Testis (tissue), 2 donors: ENCODE measurements at regions not wholly inside any gene's neighbourhood (a gene's known extent, or its start where the extent isn't known, plus 50 kb on each side); places are given as distances from the start of the nearest gene placed in this dataset.

Experiments used
- DNase-seq: peaks from one replicate; pipeline ENCODE4 v3.0.0-alpha.2; 2019
- H3K27ac ChIP-seq, 2 donors: fragments of 200-600 bp; sonication (generic); one replicate each; pipeline ENCODE4 v1.5.1; 2019
- H3K27me3 ChIP-seq: fragments of 200-600 bp; sonication (generic); one replicate; pipeline ENCODE4 v1.5.1; 2019
- H3K36me3 ChIP-seq: fragments of 200-600 bp; sonication (generic); one replicate; pipeline ENCODE4 v1.5.1; 2017; ENCODE audit warnings: low read depth; ENCODE audit errors: missing control alignments
- H3K4me1 ChIP-seq: fragments of 200-600 bp; sonication (generic); one replicate; pipeline ENCODE4 v1.5.1; 2019
- H3K4me3 ChIP-seq, 2 donors: fragments of 200-600 bp; sonication (generic); one replicate each; pipeline ENCODE4 v1.5.1; 2017 to 2019
- H3K9me3 ChIP-seq: fragments of 200-600 bp; sonication (generic); one replicate; pipeline ENCODE4 v1.5.1; 2017
- POLR2A ChIP-seq: fragments of 450-650 bp; IDR thresholded peaks from one replicate; pipeline ENCODE4 v1.6.1; 2017; ENCODE audit warnings: antibody characterized with exemption, mild to moderate bottlenecking, moderate library complexity
- WGBS, 2 donors: methylation state at CpG; one replicate each; pipeline ENCODE4 v1.1.5; 2018; 5-methylcytosine and 5-hydroxymethylcytosine counted together
- intact Hi-C: fragments of 100-400 bp; cut with DNase I; formaldehyde crosslinking; loops from one replicate; pipeline ENCODE4 v1.15.1; 2023; ENCODE audit warnings: low total_unique reads
- TF ChIP-seq, protein P1 (sequence below), 3 experiments: fragments of 450-650 bp in 2 of 3; fragments of 200-600 bp in 1 of 3; sonication (generic) in 1 of 3; IDR thresholded peaks; one replicate each; pipeline ENCODE4 v1.5.1; 2016 to 2019; ENCODE audit warnings: antibody characterized with exemption in 3 of 3, mild to moderate bottlenecking in 2 of 3, moderate library complexity in 1 of 3

DNA sequence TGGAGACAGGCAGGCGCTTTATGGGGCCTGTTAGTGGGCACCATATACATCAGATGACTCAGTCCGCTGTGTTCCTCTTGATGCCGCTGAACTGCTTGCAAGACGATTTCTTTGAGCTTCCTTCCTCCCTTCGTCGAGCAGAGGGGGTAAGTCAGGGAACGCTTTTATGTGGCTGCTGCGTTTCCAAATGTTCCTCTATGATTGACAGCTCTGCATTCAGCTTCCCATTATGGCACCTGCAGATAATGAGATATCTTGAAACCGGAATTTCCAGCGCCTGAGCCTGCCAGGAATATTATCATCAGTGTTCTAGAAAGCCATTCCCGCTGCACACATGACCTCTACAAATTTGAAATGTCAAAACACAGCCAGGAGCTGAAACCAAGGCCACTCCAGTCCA lies 257.0 kb downstream of the TSHZ3 start:
- no peak for DNase-seq
- 58 to 76% methylated on average over 11 of the region's 11 CpGs for WGBS, 2 donors
- intact Hi-C loops = no loop called here
- no peaks in the 10 kb centered on the region for H3K36me3 ChIP-seq
- no peak overlapping the region for H3K27ac ChIP-seq
- H3K4me3 ChIP-seq = no peak overlapping the region
- no peaks in the 10 kb centered on the region for H3K27me3 ChIP-seq
- H3K9me3 ChIP-seq = no peaks in the 10 kb centered on the region
- TF ChIP-seq, protein P1, sequence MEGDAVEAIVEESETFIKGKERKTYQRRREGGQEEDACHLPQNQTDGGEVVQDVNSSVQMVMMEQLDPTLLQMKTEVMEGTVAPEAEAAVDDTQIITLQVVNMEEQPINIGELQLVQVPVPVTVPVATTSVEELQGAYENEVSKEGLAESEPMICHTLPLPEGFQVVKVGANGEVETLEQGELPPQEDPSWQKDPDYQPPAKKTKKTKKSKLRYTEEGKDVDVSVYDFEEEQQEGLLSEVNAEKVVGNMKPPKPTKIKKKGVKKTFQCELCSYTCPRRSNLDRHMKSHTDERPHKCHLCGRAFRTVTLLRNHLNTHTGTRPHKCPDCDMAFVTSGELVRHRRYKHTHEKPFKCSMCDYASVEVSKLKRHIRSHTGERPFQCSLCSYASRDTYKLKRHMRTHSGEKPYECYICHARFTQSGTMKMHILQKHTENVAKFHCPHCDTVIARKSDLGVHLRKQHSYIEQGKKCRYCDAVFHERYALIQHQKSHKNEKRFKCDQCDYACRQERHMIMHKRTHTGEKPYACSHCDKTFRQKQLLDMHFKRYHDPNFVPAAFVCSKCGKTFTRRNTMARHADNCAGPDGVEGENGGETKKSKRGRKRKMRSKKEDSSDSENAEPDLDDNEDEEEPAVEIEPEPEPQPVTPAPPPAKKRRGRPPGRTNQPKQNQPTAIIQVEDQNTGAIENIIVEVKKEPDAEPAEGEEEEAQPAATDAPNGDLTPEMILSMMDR (IDR thresholded peaks at IDR 0.05) = no peak
- TF ChIP-seq POLR2A = no peak
- no peaks in the 10 kb centered on the region for H3K4me1 ChIP-seq

- peak; percentile 27 for DNase-seq
- H3K9me3 ChIP-seq = no peaks in the 10 kb centered on the region
- H3K27ac ChIP-seq = no peak overlapping the region
- intact Hi-C loops = no loop called here
- H3K27me3 ChIP-seq = no peaks in the 10 kb centered on the region
- H3K4me3 ChIP-seq = no peak overlapping the region
- no peaks in the 10 kb centered on the region for H3K36me3 ChIP-seq
- 84 to 90% methylated on average over 5 of the region's 5 CpGs for WGBS, 2 donors
- TF ChIP-seq POLR2A = no peak
- TF ChIP-seq, protein P1 (IDR thresholded peaks at IDR 0.05) = no peak
- H3K4me1 ChIP-seq = no peaks in the 10 kb centered on the region
These were observed 259.6 kb downstream of the TSHZ3 start for GRCh38 chr19:31089681-31090080.

- Histone ChIP-seq H3K4me1 (no peaks in the 10 kb centered on the region), H3K27me3 (no peaks in the 10 kb centered on the region), H3K4me3 (no peak overlapping the region), H3K36me3 (no peaks in the 10 kb centered on the region), H3K27ac (no peak overlapping the region), H3K9me3 (no peaks in the 10 kb centered on the region)
- 94 to 95% methylated on average over 4 of the region's 4 CpGs for WGBS, 2 donors
- TF ChIP-seq, protein P1 (IDR thresholded peaks at IDR 0.05) = no peak
- TF ChIP-seq POLR2A = no peak
- intact Hi-C loops = no loop called here
- DNase-seq = no peak
These were observed 264.1 kb downstream of the TSHZ3 start for GRCh38 chr19:31085125-31085524.

- TF ChIP-seq, protein P1 (IDR thresholded peaks at IDR 0.05) = no peak
- TF ChIP-seq POLR2A = no peak
- intact Hi-C loops = no loop called here
- Histone ChIP-seq H3K9me3 (no peaks in the 10 kb centered on the region), H3K4me1 (no peaks in the 10 kb centered on the region), H3K4me3 (no peak overlapping the region), H3K27ac (no peak overlapping the region), H3K27me3 (no peaks in the 10 kb centered on the region), H3K36me3 (no peaks in the 10 kb centered on the region)
- 85 to 87% methylated on average over 3 of the region's 3 CpGs for WGBS, 2 donors
- DNase-seq = no peak
These were observed 266.1 kb downstream of the TSHZ3 start for GRCh38 chr19:31083105-31083504.

DNA sequence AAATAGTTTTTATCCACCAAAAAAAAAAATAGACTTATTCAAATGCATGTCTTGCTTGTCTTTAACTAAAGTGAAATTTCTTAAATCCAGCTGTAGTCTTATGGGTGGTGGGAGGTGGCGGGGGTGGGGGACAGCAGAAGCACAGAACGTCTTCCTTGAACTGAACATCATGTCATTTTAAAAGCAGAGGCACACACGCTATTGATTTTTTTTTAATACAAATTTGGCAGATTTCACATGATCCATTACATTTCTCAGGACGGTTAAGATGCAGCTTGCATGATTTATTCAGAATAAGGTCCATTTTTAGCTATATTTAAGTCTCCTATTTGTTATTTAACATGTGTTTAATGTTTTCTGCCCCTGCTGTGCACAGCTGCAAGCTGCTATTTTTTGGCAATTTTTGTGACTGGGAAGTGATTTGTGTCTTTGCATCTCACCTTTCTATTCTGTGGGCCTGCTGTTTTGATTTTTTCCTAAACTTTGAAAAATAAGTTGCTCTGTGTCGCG lies 274.0 kb downstream of the TSHZ3 start:
- intact Hi-C loops = no loop called here
- 80 to 87% methylated on average over 6 of the region's 6 CpGs for WGBS, 2 donors
- DNase-seq = no peak

More for the DNA sequence above, 274.0 kb downstream of the TSHZ3 start:
- no peaks in the 10 kb centered on the region for H3K4me1 ChIP-seq
- no peak overlapping the region for H3K4me3 ChIP-seq
- H3K27ac ChIP-seq = no peak overlapping the region
- no peaks in the 10 kb centered on the region for H3K27me3 ChIP-seq
- H3K36me3 ChIP-seq = no peaks in the 10 kb centered on the region
- H3K9me3 ChIP-seq = no peaks in the 10 kb centered on the region
- no peak for TF ChIP-seq POLR2A
- TF ChIP-seq, protein P1 (IDR thresholded peaks at IDR 0.05) = no peak
